ENCODE measurements at regions not wholly inside any gene's neighbourhood (a gene's known extent, or its start where the extent isn't known, plus 50 kb on each side); places are given as distances from the start of the nearest gene placed in this dataset.

DNA sequence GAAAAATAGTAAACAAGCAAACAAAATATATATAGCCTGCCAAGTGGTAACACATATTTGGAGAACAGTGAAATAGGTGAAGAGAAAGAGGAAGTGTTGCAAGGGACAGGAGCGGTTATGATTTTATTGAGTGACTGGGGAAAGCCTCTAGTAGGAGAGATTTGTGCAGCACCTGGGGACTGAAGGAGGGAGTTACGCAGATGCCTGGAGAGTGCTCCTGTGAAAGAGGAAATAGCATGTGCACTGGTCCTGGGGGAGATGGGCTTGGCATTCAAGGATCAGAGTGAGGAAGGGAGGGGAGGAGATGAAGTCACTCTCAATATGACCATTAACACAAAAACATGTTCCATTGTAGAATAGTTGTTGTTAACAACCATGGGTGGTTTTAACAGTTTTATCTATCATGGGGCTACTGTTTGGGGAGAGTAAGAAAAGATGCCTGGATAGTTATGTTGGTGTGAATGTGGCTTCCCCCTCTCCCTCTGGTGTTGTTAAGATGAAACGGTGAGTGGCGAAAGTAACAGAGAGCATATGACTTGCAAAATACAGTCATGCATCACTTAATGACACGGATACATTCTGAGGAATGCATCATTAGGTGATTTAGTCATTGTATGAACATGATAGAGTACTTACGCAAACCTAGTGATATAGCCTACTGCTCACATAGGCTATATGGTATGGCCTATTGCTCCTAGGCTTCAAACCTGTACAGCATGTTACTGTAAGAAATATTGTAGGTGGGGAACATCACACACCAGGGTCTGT lies 251.7 kb upstream of the ARGLU1 start:
- DNase-seq = no peak
- H3K9me3 ChIP-seq = no peaks in the 10 kb centered on the region
- H3K27ac ChIP-seq = no peak overlapping the region
- H3K4me3 ChIP-seq (replicated peaks in 1 of 3) = no peak overlapping the region
- 88 to 89% methylated on average over 6 of the region's 6 CpGs for WGBS, 2 donors
- H3K4me1 ChIP-seq = no peaks in the 10 kb centered on the region
- intact Hi-C loops (cut with DNase I) = no loop called here
- no peak for TF ChIP-seq POLR2A (IDR thresholded peaks at IDR 0.05)
- TF ChIP-seq, protein P1, sequence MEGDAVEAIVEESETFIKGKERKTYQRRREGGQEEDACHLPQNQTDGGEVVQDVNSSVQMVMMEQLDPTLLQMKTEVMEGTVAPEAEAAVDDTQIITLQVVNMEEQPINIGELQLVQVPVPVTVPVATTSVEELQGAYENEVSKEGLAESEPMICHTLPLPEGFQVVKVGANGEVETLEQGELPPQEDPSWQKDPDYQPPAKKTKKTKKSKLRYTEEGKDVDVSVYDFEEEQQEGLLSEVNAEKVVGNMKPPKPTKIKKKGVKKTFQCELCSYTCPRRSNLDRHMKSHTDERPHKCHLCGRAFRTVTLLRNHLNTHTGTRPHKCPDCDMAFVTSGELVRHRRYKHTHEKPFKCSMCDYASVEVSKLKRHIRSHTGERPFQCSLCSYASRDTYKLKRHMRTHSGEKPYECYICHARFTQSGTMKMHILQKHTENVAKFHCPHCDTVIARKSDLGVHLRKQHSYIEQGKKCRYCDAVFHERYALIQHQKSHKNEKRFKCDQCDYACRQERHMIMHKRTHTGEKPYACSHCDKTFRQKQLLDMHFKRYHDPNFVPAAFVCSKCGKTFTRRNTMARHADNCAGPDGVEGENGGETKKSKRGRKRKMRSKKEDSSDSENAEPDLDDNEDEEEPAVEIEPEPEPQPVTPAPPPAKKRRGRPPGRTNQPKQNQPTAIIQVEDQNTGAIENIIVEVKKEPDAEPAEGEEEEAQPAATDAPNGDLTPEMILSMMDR (IDR thresholded peaks at IDR 0.05) = no peak
- H3K36me3 ChIP-seq = no peaks in the 10 kb centered on the region
- no peaks in the 10 kb centered on the region for H3K27me3 ChIP-seq

DNA sequence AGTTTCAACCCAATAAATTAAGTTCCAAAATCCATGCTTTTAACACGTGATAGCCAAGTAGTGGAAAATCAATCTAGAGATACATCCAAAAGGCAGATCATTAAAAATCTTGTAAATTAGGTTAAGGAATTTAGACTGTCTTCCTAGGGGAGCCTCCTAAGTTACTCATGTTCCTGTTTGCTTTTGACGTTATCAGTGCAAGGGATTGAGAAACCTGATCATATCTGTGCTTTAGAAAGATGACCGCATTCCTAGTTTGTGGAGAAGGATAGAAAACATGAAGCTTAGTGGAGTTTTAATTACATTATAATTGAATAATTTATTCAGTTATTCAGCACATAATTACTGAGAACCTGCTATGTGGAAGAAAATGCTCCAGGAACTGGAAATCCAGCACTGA lies 251.0 kb upstream of the ARGLU1 start:
- 87% methylated on average over 3 of the region's 3 CpGs for WGBS, 2 donors

DNA sequence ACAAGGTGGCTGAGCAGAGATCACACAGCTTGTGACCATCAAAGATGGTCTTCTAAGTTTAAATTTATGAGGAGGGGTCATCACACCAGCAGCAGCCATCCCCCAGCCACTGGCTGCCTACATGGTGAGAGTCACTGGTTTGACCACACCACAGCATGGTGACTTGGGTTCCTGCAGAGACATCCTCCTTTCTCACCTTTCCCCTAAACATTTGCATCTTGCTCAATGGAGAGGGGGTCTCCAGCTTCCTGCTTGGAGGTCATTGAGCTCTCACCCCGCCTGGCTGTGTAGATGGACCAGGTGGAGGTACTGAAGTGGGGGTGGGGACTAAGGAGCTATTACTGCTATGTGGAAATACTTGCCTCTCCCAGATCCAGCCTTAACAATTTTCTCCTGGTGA lies 247.6 kb upstream of the ARGLU1 start:
- TF ChIP-seq POLR2A (IDR thresholded peaks at IDR 0.05) = no peak
- TF ChIP-seq, protein P1 (IDR thresholded peaks at IDR 0.05) = no peak
- no peaks in the 10 kb centered on the region for H3K4me1 ChIP-seq
- WGBS, 2 donors = 43 to 45% methylated on average over 1 of the region's 1 CpG
- no peak overlapping the region for H3K4me3 ChIP-seq (replicated peaks in 1 of 3)
- intact Hi-C loops (cut with DNase I) = no loop called here
- H3K9me3 ChIP-seq = no peaks in the 10 kb centered on the region
- no peaks in the 10 kb centered on the region for H3K27me3 ChIP-seq
- no peaks in the 10 kb centered on the region for H3K36me3 ChIP-seq
- H3K27ac ChIP-seq = no peak overlapping the region
- no peak for DNase-seq

More for the DNA sequence above, 251.0 kb upstream of the ARGLU1 start:
- Histone ChIP-seq H3K9me3 (no peaks in the 10 kb centered on the region), H3K27me3 (no peaks in the 10 kb centered on the region), H3K27ac (no peak overlapping the region), H3K4me1 (no peaks in the 10 kb centered on the region), H3K36me3 (no peaks in the 10 kb centered on the region), H3K4me3 (replicated peaks in 1 of 3) (no peak overlapping the region)
- intact Hi-C loops (cut with DNase I) = no loop called here
- TF ChIP-seq, protein P1 (IDR thresholded peaks at IDR 0.05) = no peak
- no peak for TF ChIP-seq POLR2A (IDR thresholded peaks at IDR 0.05)
- no peak for DNase-seq

DNA sequence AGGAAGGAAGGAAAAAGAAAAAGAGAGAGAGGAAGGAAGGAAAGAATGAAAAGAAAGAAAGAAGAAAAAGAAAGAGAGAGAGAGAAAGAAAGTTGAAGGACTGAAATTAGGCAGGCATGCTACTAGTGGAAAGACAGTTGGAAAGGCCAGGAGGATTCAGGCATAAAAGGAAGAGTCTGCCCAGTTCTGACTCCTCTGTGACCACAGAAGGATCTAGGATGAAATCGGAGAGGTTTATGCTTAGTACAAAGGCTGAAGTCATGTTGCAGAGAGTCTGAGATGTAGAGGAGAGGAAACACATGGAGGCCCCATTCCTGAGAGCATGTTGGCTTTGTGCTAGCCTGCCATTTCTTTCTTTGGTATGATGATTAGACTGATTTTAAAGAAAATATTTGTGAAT lies 246.5 kb upstream of the ARGLU1 start:
- 36 to 49% methylated on average over 1 of the region's 1 CpG for WGBS, 2 donors
- Histone ChIP-seq H3K9me3 (no peaks in the 10 kb centered on the region), H3K4me3 (replicated peaks in 1 of 3) (no peak overlapping the region), H3K36me3 (no peaks in the 10 kb centered on the region), H3K4me1 (no peaks in the 10 kb centered on the region), H3K27me3 (no peaks in the 10 kb centered on the region), H3K27ac (no peak overlapping the region)
- intact Hi-C loops (cut with DNase I) = no loop called here
- TF ChIP-seq, protein P1 (IDR thresholded peaks at IDR 0.05) = no peak
- no peak for TF ChIP-seq POLR2A (IDR thresholded peaks at IDR 0.05)
- no peak for DNase-seq

DNA sequence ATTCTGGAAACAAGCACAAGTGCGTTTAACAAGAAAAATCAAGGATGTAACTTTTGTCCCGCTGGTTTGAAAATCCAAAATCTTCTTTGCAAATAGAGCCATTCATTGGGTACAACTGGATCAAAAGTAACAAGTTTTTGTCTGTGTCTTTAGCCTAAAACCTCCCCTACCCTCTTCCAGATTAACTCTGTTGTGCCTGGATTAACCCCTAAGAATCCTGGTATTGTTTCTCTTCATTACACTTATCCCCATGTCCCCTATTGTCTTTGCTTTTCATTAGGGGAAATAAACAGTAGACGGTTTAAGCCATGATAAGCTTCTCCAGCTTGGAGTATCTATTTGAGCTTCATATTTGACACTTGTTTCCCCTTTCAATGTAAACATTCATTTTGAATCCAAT lies 242.1 kb upstream of the ARGLU1 start:
- intact Hi-C loops (cut with DNase I) = no loop called here
- H3K36me3 ChIP-seq = no peaks in the 10 kb centered on the region
- H3K27ac ChIP-seq = no peak overlapping the region
- TF ChIP-seq, protein P1 (IDR thresholded peaks at IDR 0.05) = no peak
- no peak for TF ChIP-seq POLR2A (IDR thresholded peaks at IDR 0.05)
- H3K4me1 ChIP-seq = no peaks in the 10 kb centered on the region
- no peaks in the 10 kb centered on the region for H3K9me3 ChIP-seq
- DNase-seq = no peak
- 72 to 78% methylated on average over 3 of the region's 3 CpGs for WGBS, 2 donors
- H3K4me3 ChIP-seq (replicated peaks in 1 of 3) = no peak overlapping the region
- H3K27me3 ChIP-seq = no peaks in the 10 kb centered on the region

Data from thyroid gland (tissue), 4 donors.